ENCODE measurements at regions not wholly inside any gene's neighbourhood (a gene's known extent, or its start where the extent isn't known, plus 50 kb on each side); places are given as distances from the start of the nearest gene placed in this dataset.

DNA sequence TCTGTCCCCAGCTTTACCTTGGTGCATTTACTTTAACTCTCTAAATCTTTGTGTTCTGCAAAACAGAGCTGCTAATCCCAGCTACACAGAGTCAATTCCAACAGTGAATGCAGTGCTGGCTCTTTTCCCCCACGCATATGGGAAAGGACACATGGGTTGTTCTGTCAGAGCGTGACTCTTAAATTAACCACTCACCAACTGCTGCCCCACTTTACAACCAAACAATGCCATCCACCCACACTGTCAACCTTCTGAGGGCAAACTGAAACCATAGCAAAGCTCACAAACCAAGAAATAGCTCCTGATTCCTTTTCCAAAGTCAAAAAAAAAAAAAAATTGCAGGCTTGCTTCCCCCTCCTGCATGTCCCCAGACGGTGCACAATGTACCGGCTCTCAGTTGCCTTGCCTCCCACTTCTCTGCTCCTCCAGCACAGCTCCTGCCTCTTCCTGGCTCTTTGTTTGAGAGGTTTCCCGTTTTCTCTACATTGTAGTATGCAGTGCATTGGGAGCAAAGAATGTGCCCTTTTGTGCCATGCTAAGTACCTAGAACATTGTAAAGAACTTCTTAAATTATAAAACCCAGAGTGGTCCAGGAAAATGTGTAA is 151.5 kb upstream of the DAPK1 start:
- TF ChIP-seq POLR2A (IDR thresholded peaks at IDR 0.05) (no peak), POLR2AphosphoS5 (IDR thresholded peaks at IDR 0.05) (no peak)
- TF ChIP-seq, protein P1, sequence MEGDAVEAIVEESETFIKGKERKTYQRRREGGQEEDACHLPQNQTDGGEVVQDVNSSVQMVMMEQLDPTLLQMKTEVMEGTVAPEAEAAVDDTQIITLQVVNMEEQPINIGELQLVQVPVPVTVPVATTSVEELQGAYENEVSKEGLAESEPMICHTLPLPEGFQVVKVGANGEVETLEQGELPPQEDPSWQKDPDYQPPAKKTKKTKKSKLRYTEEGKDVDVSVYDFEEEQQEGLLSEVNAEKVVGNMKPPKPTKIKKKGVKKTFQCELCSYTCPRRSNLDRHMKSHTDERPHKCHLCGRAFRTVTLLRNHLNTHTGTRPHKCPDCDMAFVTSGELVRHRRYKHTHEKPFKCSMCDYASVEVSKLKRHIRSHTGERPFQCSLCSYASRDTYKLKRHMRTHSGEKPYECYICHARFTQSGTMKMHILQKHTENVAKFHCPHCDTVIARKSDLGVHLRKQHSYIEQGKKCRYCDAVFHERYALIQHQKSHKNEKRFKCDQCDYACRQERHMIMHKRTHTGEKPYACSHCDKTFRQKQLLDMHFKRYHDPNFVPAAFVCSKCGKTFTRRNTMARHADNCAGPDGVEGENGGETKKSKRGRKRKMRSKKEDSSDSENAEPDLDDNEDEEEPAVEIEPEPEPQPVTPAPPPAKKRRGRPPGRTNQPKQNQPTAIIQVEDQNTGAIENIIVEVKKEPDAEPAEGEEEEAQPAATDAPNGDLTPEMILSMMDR (IDR thresholded peaks at IDR 0.05): no peak

All from suprapubic skin (tissue), 4 donors.